NCI-H345 treated with DMSO at 0.1 percent for 48 hours (cell line): ENCODE measurements at regions not wholly inside any gene's neighbourhood (a gene's known extent, or its start where the extent isn't known, plus 50 kb on each side); places are given as distances from the start of the nearest gene placed in this dataset.

Source experiments
- DNase-seq: peaks from one replicate; lab custom pipeline; 2025; ENCODE audit not compliant: unreplicated experiment; lab: John Stamatoyannopoulos, UW

DNA sequence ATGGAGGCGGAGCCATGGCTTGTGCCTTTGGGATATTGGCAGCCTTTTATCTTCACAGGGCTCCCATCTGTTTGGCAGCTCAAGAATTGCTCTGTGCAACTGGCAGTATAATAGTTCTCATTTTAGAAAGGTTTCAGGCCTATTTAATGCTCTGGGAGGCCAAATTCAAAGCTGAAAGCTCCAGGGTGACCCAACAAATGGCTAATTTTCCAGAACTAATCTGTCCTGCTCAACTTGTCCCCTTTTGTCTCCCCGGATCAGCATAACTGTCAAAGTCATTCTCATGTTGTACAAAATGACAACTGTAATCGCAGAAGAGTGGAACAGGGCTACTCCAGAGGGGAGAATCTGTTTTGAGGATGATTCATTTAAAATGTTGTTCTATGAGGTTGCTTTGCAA, 52.6 kb upstream of the CXCL14 start:
- DNase-seq, result no peak

DNA sequence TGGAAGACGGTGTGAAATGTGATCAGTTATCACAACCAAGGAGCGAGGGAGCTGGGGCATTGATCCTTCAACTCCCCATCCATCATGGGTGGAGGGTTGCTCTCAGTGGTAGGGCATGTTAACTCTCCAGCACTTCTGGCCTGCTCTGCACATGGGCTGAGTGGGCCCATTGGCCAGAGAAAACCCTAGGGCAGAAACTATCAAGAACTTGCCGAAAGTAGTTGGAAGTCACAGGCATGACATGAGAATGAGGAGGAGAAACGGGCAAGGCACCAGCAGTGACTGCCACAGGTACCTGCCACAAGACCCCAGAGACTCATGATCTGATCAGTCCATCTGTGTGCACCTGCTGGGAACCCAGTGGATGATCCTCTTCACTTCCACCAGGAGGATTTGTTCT, 50.9 kb upstream of the CXCL14 start:
- DNase-seq, result no peak

- DNase-seq, result no peak
These were observed 50.2 kb upstream of the CXCL14 start for GRCh38 chr5:135628771-135629563.
